Choroid plexus epithelial cell (primary cell): ENCODE measurements at regions not wholly inside any gene's neighbourhood (a gene's known extent, or its start where the extent isn't known, plus 50 kb on each side); places are given as distances from the start of the nearest gene placed in this dataset.
"Not testable (repeated sequence)": the region's sequence is repeated elsewhere in the genome, so short reads cannot be mapped to it uniquely, and the experiment has no call there.

ENCODE experiments used
- DNase-seq: peaks from one replicate; pipeline ENCODE4 v3.0.0-alpha.2; 2010; ENCODE audit warnings: low read depth
- H3K4me3 ChIP-seq: 2 replicates; pipeline ENCODE4 v1.5.1; 2011; ENCODE audit warnings: low read depth, mild to moderate bottlenecking, control low read depth, low read length, moderate library complexity
- TF ChIP-seq, protein P1 (sequence below): conservative IDR thresholded peaks from 2 replicates; pipeline ENCODE4 v1.5.1; 2011; ENCODE audit warnings: low read depth, mild to moderate bottlenecking, control low read depth, inconsistent platforms, low read length, moderate library complexity

DNA sequence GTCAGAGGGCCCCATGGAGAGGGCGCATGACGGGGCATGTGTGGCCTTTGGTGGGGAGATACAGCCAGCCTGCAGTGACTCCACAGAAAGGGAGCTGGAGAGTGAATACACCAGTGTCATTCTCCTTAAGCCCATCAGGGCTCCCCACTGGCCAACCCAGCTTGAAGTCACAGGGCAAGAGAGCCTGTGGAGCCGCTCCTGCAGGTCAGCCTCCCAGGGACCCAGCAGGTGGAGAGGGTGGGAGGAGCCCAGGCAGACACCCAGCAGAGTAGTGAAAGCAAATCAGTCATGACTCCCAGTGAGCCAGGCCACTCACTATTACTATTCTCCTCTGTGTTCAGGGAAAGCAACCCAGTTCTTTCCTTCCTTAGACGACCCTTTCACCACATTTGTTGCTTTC, 110.0 kb upstream of the CPM start:
- TF ChIP-seq, protein P1, sequence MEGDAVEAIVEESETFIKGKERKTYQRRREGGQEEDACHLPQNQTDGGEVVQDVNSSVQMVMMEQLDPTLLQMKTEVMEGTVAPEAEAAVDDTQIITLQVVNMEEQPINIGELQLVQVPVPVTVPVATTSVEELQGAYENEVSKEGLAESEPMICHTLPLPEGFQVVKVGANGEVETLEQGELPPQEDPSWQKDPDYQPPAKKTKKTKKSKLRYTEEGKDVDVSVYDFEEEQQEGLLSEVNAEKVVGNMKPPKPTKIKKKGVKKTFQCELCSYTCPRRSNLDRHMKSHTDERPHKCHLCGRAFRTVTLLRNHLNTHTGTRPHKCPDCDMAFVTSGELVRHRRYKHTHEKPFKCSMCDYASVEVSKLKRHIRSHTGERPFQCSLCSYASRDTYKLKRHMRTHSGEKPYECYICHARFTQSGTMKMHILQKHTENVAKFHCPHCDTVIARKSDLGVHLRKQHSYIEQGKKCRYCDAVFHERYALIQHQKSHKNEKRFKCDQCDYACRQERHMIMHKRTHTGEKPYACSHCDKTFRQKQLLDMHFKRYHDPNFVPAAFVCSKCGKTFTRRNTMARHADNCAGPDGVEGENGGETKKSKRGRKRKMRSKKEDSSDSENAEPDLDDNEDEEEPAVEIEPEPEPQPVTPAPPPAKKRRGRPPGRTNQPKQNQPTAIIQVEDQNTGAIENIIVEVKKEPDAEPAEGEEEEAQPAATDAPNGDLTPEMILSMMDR = no peak
- no peak overlapping the region for H3K4me3 ChIP-seq
- DNase-seq = peak; percentile 14

DNA sequence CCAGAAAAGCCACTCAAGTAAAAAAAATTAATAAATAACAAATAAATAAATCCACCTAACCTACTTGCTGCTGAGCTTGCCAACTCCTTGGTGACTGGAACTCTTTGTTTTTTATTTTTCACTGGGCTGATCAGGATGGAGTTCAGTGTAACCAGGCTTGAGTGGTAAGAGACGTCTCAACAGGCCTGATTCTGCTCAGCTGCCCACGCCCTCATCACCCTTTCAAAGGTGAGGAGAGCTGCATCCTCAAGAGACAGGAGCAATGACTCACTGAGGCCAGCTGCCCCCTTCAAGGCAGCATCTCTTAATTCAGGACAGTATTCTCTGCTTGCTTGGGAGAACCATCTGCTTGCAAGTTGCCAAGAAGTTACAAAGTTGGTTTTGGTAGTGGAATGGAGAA, 111.9 kb upstream of the CPM start:
- TF ChIP-seq, protein P1 = no peak
- no peak overlapping the region for H3K4me3 ChIP-seq
- no peak for DNase-seq

DNA sequence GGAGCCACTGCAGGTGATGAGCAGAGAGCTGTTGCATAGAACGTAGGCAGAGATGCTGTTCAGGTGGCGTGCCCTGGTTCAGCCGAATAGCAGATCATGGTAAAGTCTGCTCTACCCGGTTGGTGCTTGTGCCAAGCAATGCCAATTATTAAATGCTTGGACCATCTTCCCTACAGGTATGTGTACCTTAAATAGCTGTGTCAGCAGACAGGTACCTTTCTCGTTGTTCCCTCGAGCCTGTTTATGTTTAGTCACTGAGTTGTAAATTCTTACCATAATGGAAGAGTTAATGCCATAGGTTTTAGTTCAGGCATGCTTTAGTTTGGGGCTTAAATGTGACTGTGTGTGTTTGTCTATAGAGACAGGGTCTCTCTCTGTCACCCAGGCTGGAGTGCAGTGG, 112.5 kb upstream of the CPM start:
- DNase-seq = no peak
- TF ChIP-seq, protein P1 = no peak
- H3K4me3 ChIP-seq = no peak overlapping the region

DNA sequence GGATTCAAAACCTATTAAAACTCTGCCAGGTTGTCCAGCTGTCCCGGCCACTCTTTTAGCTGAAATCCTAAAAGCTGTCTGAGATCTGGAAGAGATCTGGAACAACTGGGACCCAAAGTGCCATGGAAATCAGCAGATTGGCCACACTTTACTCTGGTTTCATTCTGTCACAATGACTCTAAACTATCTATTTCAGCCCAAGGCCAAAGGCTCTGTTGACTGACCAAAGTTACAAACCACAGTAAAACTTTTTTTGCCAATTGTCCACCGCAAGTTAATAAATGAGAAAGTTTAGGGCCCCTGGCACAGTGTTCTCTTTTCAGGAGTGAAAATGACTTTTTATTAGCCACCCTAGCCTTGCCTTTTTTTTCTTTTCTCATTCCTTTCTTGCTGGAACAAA, 113.4 kb upstream of the CPM start:
- H3K4me3 ChIP-seq = no peak overlapping the region
- DNase-seq = no peak
- TF ChIP-seq, protein P1 = no peak

DNA sequence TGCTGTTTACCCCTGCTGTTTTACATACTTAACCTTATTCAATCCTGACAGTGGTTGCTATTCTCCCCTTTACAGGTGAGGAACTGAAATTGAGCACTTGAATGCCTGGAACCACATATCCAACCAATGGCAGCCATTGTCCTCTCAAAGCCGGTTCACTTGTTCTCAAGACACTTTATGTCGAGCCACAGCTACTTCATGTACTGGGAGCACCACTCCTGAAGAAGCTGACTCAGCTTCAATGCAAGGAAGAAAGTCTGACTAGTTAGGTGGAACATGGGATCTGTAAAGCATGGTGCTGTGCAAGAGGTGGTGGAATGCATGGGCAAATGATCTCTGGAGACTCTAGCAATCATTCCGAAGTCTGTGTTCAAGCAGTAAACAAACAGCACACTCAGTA, 113.9 kb upstream of the CPM start:
- TF ChIP-seq, protein P1 = no peak
- no peak overlapping the region for H3K4me3 ChIP-seq
- no peak for DNase-seq

DNA sequence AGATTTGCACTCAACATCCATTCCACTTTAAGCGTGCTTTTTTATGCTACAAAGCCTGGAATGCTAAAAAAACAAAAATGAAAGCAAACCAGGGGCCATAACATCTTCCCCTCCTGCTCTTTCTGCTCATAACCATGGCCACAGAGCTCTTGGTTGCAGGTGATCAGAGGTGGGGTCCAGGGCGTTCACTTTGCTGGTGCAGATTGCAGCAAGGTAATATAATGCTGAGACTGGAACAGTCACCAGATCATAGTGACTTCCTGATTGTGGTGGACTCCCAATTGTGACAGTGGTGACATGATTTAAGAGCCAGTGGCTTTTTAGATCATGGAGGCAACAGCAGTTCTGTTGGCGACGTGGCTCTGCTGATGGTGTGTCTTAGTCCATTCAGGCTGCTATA, 115.0 kb upstream of the CPM start:
- H3K4me3 ChIP-seq = no peak overlapping the region
- DNase-seq = no peak
- TF ChIP-seq, protein P1 = no peak

DNA sequence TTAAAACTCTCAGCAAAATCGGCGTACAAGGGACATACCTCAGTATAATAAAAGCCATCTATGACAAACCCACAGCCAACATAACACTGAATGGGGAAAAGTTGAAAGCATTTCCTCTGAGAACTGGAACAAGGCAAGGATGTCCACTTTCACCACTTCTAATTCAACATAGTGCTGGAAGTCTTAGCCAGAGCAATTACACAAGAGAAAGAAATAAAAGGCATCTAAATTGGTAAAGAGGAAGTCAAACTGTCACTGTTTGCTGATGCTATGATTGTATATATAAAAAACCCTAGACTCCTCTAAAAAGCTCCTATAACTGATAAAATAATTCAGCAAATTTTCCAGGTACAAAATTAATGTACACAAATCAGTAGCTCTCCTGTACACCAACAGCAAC, 116.9 kb upstream of the CPM start:
- H3K4me3 ChIP-seq, DNase-seq: not testable (repeated sequence)
